Neural progenitor cell (in vitro differentiated cells): ENCODE measurements at regions not wholly inside any gene's neighbourhood (a gene's known extent, or its start where the extent isn't known, plus 50 kb on each side); places are given as distances from the start of the nearest gene placed in this dataset.

ENCODE experiments used
- CTCF ChIP-seq: fragments of 200-600 bp; sonication (generic); IDR thresholded peaks from 2 replicates; pipeline ENCODE4 v1.5.1; 2017; ENCODE audit warnings: antibody characterized with exemption, mild to moderate bottlenecking
- EZH2 ChIP-seq: fragments of 200-600 bp; sonication (generic); IDR thresholded peaks from 2 replicates; pipeline ENCODE4 v1.6.1; 2017; ENCODE audit warnings: antibody characterized with exemption, mild to moderate bottlenecking, moderate library complexity
- EZH2phosphoT487 ChIP-seq: fragments of 200-600 bp; sonication (generic); IDR thresholded peaks from 2 replicates; pipeline ENCODE4 v1.6.1; 2017; ENCODE audit warnings: antibody characterized with exemption

GRCh38 chr7:91559947-91560346, 295.7 kb downstream of the FZD1 start:
- TF ChIP-seq EZH2 (no peak), CTCF (no peak), EZH2phosphoT487 (no peak)
